ENCODE measurements at regions not wholly inside any gene's neighbourhood (a gene's known extent, or its start where the extent isn't known, plus 50 kb on each side); places are given as distances from the start of the nearest gene placed in this dataset.
A peak's percentile ranks its signal among the peaks of the same experiment; 100 is the strongest.

DNA sequence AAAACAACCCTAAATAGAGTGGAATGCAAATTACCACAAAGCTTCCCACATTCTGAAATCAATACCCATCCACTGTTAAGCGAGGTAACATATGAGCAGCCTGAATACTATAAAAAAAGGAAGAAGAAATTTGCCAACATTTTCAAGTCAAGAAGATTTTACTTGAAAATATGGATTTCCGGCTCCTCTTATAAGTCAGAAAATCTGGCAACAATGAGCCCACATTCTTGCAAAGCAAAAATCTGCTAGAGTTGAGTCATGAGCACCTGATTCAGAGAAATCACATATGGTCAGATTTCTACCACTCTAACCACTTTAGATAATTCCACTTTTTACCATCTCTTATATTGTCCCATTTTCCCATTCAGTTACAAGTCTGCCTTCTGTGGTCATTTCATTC lies 395.7 kb downstream of the DTHD1 start:
- Histone ChIP-seq H3K36me3 (replicated peaks; ENCODE audit: low read depth, low read length) (no peaks in the 10 kb centered on the region), H3K27me3 (ENCODE audit: low read depth, low read length) (no peaks in the 10 kb centered on the region), H3K9ac (ENCODE audit: low read length) (no peak overlapping the region), H2AFZ (ENCODE audit: low read depth, low read length) (no peak overlapping the region), H4K20me1 (ENCODE audit: insufficient read depth, low read length) (no peaks in the 10 kb centered on the region), H3K4me3 (ENCODE audit: low read length) (no peak overlapping the region), H3K4me1 (ENCODE audit: low read length) (peaks cover 4% of the 10 kb centered on the region), H3K9me3 (ENCODE audit: insufficient read depth, low read length) (peaks cover 6% of the 10 kb centered on the region; the same call in 1 of the 2 replicates), H3K79me2 (ENCODE audit: low read length) (no peaks in the 10 kb centered on the region), H3K27ac (ENCODE audit: low read length) (no peak overlapping the region), H3K4me2 (ENCODE audit: low read length) (no peak overlapping the region)
- TF ChIP-seq EZH2phosphoT487 (IDR thresholded peaks at IDR 0.05; ENCODE audit: low read depth), result no peak
- TF ChIP-seq, protein P1, sequence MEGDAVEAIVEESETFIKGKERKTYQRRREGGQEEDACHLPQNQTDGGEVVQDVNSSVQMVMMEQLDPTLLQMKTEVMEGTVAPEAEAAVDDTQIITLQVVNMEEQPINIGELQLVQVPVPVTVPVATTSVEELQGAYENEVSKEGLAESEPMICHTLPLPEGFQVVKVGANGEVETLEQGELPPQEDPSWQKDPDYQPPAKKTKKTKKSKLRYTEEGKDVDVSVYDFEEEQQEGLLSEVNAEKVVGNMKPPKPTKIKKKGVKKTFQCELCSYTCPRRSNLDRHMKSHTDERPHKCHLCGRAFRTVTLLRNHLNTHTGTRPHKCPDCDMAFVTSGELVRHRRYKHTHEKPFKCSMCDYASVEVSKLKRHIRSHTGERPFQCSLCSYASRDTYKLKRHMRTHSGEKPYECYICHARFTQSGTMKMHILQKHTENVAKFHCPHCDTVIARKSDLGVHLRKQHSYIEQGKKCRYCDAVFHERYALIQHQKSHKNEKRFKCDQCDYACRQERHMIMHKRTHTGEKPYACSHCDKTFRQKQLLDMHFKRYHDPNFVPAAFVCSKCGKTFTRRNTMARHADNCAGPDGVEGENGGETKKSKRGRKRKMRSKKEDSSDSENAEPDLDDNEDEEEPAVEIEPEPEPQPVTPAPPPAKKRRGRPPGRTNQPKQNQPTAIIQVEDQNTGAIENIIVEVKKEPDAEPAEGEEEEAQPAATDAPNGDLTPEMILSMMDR (IDR thresholded peaks at IDR 0.05; ENCODE audit: low read depth, low read length), result no peak

DNA sequence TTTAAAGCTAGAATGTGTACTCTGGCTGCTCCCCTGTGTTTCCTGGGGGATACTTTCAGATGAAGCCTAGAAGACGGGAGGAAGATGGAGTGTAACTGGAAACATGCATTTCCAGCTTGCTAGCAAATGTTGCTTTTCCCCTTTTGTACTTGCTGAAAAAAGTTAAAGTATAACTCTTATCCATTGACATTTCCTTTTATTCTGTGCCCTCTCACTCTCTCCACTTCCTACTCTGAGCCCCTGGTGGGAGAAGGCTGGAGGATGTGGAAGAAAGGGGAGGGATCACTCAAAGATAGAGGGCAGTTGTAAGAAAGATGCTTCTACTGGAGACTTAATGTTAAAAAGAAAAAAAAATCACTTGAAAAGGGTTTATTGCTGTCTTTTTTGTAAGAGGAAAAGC lies 396.5 kb downstream of the DTHD1 start:
- no peaks in the 10 kb centered on the region for H3K4me1 ChIP-seq (ENCODE audit: low read length)
- H3K4me3 ChIP-seq (ENCODE audit: low read length), result no peak overlapping the region
- no peak for TF ChIP-seq EZH2phosphoT487 (IDR thresholded peaks at IDR 0.05; ENCODE audit: low read depth)
- TF ChIP-seq, protein P1 (IDR thresholded peaks at IDR 0.05; ENCODE audit: low read depth, low read length), result no peak
- no peaks in the 10 kb centered on the region for H3K79me2 ChIP-seq (ENCODE audit: low read length)
- no peak overlapping the region for H3K27ac ChIP-seq (ENCODE audit: low read length)
- no peak overlapping the region for H3K4me2 ChIP-seq (ENCODE audit: low read length)
- no peaks in the 10 kb centered on the region for H3K36me3 ChIP-seq (replicated peaks; ENCODE audit: low read depth, low read length)
- H2AFZ ChIP-seq (ENCODE audit: low read depth, low read length), result no peak overlapping the region
- H3K9me3 ChIP-seq (ENCODE audit: insufficient read depth, low read length), result peaks cover 6% of the 10 kb centered on the region; the same call in 1 of the 2 replicates
- no peak overlapping the region for H3K9ac ChIP-seq (ENCODE audit: low read length)
- no peaks in the 10 kb centered on the region for H4K20me1 ChIP-seq (ENCODE audit: insufficient read depth, low read length)
- H3K27me3 ChIP-seq (ENCODE audit: low read depth, low read length), result no peaks in the 10 kb centered on the region

DNA sequence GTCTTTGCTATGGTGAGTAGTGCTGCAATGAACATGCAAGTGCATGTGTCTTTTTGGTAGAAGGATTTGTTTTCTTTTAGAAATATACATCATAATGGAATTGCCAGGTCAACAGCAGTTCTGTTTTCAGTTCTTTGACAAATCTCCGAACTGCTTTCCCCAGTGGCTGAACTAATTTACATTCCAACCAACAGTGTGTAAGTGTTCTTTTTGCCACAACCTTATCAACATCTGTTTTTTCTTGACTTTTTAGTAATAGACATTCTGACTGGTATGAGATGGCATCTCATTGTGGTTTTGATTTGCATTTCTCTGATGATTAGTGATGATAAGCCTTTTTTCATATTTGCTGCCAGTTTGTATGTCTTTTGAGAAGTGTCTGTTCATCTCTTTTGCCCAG lies 406.3 kb downstream of the DTHD1 start:
- no peaks in the 10 kb centered on the region for H3K9me3 ChIP-seq (ENCODE audit: insufficient read depth, low read length)
- no peak overlapping the region for H2AFZ ChIP-seq (ENCODE audit: low read depth, low read length)
- H3K4me3 ChIP-seq (ENCODE audit: low read length), result no peak overlapping the region
- H3K27me3 ChIP-seq (ENCODE audit: low read depth, low read length), result no peaks in the 10 kb centered on the region
- peaks cover 6% of the 10 kb centered on the region for H3K4me1 ChIP-seq (ENCODE audit: low read length)
- no peak for TF ChIP-seq EZH2phosphoT487 (IDR thresholded peaks at IDR 0.05; ENCODE audit: low read depth)
- TF ChIP-seq, protein P1 (IDR thresholded peaks at IDR 0.05; ENCODE audit: low read depth, low read length), result no peak
- H3K27ac ChIP-seq (ENCODE audit: low read length), result no peak overlapping the region
- H3K79me2 ChIP-seq (ENCODE audit: low read length), result no peaks in the 10 kb centered on the region
- no peak overlapping the region for H3K9ac ChIP-seq (ENCODE audit: low read length)
- H4K20me1 ChIP-seq (ENCODE audit: insufficient read depth, low read length), result no peaks in the 10 kb centered on the region
- H3K4me2 ChIP-seq (ENCODE audit: low read length), result no peak overlapping the region
- no peaks in the 10 kb centered on the region for H3K36me3 ChIP-seq (replicated peaks; ENCODE audit: low read depth, low read length)

DNA sequence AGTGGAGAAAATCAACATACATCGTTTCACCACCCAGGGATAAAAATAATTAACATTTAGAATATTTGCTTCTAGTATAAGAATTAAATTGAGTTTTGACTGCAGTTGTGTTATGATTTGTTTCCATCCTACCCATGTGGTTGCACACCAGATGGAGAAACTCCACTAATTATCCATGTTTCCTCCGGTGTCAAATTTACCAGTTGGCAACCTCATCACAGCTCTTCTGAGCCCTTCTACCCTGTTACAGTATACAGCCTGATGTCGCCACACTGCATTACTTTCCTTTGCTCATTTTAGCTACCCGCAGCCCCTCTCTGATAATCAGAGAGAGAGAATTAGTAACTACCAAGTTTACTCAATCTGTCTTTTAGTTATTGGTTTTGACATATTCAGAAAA lies 411.2 kb downstream of the DTHD1 start:
- no peaks in the 10 kb centered on the region for H3K27me3 ChIP-seq (ENCODE audit: low read depth, low read length)
- H3K4me3 ChIP-seq (ENCODE audit: low read length), result no peak overlapping the region
- no peaks in the 10 kb centered on the region for H3K9me3 ChIP-seq (ENCODE audit: insufficient read depth, low read length)
- H3K36me3 ChIP-seq (replicated peaks; ENCODE audit: low read depth, low read length), result no peaks in the 10 kb centered on the region
- no peak overlapping the region for H3K9ac ChIP-seq (ENCODE audit: low read length)
- H3K79me2 ChIP-seq (ENCODE audit: low read length), result no peaks in the 10 kb centered on the region
- no peak overlapping the region for H3K27ac ChIP-seq (ENCODE audit: low read length)
- TF ChIP-seq EZH2phosphoT487 (IDR thresholded peaks at IDR 0.05; ENCODE audit: low read depth), result no peak
- TF ChIP-seq, protein P1 (IDR thresholded peaks at IDR 0.05; ENCODE audit: low read depth, low read length), result no peak
- peaks cover 13% of the 10 kb centered on the region for H3K4me1 ChIP-seq (ENCODE audit: low read length)
- peak overlapping the region; percentile 72; the same call in 1 of the 2 replicates for H2AFZ ChIP-seq (ENCODE audit: low read depth, low read length)
- peak overlapping the region; percentile 35 for H3K4me2 ChIP-seq (ENCODE audit: low read length)
- H4K20me1 ChIP-seq (ENCODE audit: insufficient read depth, low read length), result no peaks in the 10 kb centered on the region
